DOHH2 (cell line): ENCODE measurements at regions not wholly inside any gene's neighbourhood (a gene's known extent, or its start where the extent isn't known, plus 50 kb on each side); places are given as distances from the start of the nearest gene placed in this dataset.

Experiments used
- H3F3A ChIP-seq: fragments of 200-600 bp; sonication (generic), shearing (Covaris generic); 2 replicates; pipeline ENCODE4 v1.6.0; 2016; ENCODE audit warnings: antibody characterized with exemption, mild to moderate bottlenecking; ENCODE audit not compliant: control insufficient read depth, insufficient read depth
- H3K27ac ChIP-seq: fragments of 200-600 bp; sonication (generic); 2 replicates; pipeline ENCODE4 v1.5.1; 2014; ENCODE audit warnings: low read depth, mild to moderate bottlenecking, low read length, moderate library complexity
- H3K27me3 ChIP-seq: fragments of 200-600 bp; sonication (generic); 2 replicates; pipeline ENCODE4 v1.6.1; 2014; ENCODE audit warnings: mild to moderate bottlenecking, low read length, mixed read lengths; ENCODE audit not compliant: control insufficient read depth
- H3K36me3 ChIP-seq: fragments of 200-600 bp; sonication (generic); 2 replicates; pipeline ENCODE4 v1.6.1; 2014; ENCODE audit warnings: mild to moderate bottlenecking, low read length, moderate library complexity, mixed read lengths; ENCODE audit not compliant: control insufficient read depth
- H3K4me1 ChIP-seq: fragments of 200-600 bp; sonication (generic); 2 replicates; pipeline ENCODE4 v1.6.1; 2014; ENCODE audit warnings: mild to moderate bottlenecking, low read length, mixed read lengths; ENCODE audit not compliant: control insufficient read depth
- H3K4me2 ChIP-seq: fragments of 200-600 bp; sonication (generic); 2 replicates; pipeline ENCODE4 v1.6.0; 2014; ENCODE audit warnings: mild to moderate bottlenecking, low read length, moderate library complexity
- H3K4me3 ChIP-seq: fragments of 200-600 bp; sonication (generic); 2 replicates; pipeline ENCODE4 v1.5.1; 2014; ENCODE audit warnings: mild to moderate bottlenecking, low read length, mixed read lengths
- H3K79me2 ChIP-seq: fragments of 200-600 bp; sonication (generic); 2 replicates; pipeline ENCODE4 v1.6.1; 2014; ENCODE audit warnings: mild to moderate bottlenecking, low read length, mixed read lengths; ENCODE audit not compliant: control insufficient read depth
- H3K9me2 ChIP-seq: fragments of 200-600 bp; sonication (generic); replicated peaks from 2 replicates; pipeline ENCODE4 v1.6.1; 2014; ENCODE audit warnings: mild to moderate bottlenecking, low read length, mixed read lengths; ENCODE audit not compliant: control insufficient read depth
- H3K9me3 ChIP-seq: fragments of 200-600 bp; sonication (generic); 2 replicates; pipeline ENCODE4 v1.6.1; 2014; ENCODE audit warnings: antibody characterized with exemption, low read length, mixed read lengths; ENCODE audit not compliant: control insufficient read depth, insufficient read depth
- H4K20me1 ChIP-seq: fragments of 200-600 bp; sonication (generic); 2 replicates; pipeline ENCODE4 v1.6.0; 2014; ENCODE audit warnings: low read depth, mild to moderate bottlenecking, antibody characterized with exemption, low read length, moderate library complexity; ENCODE audit not compliant: control insufficient read depth, insufficient read depth
- CTCF ChIP-seq: fragments of 200-600 bp; sonication (generic); IDR thresholded peaks from one replicate; pipeline ENCODE4 v1.5.1; 2014; ENCODE audit warnings: antibody characterized with exemption, mild to moderate bottlenecking, low read depth, low read length; ENCODE audit not compliant: poor library complexity, severe bottlenecking
- EZH2phosphoT487 ChIP-seq: fragments of 200-600 bp; sonication (generic); IDR thresholded peaks from 2 replicates; pipeline ENCODE4 v1.6.1; 2017; ENCODE audit warnings: borderline replicate concordance, mild to moderate bottlenecking, antibody characterized with exemption, low read length, moderate library complexity, mixed read lengths

GRCh38 chr6:156109713-156110112 is 654.1 kb upstream of the NOX3 start:
- Histone ChIP-seq H4K20me1 (no peaks in the 10 kb centered on the region), H3K27me3 (no peaks in the 10 kb centered on the region), H3K4me2 (no peak overlapping the region), H3K9me3 (no peaks in the 10 kb centered on the region), H3F3A (no peaks in the 10 kb centered on the region), H3K27ac (no peak overlapping the region), H3K4me3 (no peak overlapping the region), H3K36me3 (no peaks in the 10 kb centered on the region), H3K79me2 (no peaks in the 10 kb centered on the region), H3K4me1 (no peaks in the 10 kb centered on the region), H3K9me2 (no peaks in the 10 kb centered on the region)
- TF ChIP-seq CTCF = no peak
- TF ChIP-seq EZH2phosphoT487 = no peak

GRCh38 chr6:156107624-156108101 is 652.0 kb upstream of the NOX3 start:
- Histone ChIP-seq H4K20me1 (no peaks in the 10 kb centered on the region), H3K36me3 (no peaks in the 10 kb centered on the region), H3K4me3 (no peak overlapping the region), H3K27ac (no peak overlapping the region), H3F3A (no peaks in the 10 kb centered on the region), H3K4me1 (no peaks in the 10 kb centered on the region), H3K4me2 (no peak overlapping the region), H3K27me3 (no peaks in the 10 kb centered on the region), H3K9me3 (no peaks in the 10 kb centered on the region), H3K79me2 (no peaks in the 10 kb centered on the region), H3K9me2 (no peaks in the 10 kb centered on the region)
- TF ChIP-seq CTCF (no peak), EZH2phosphoT487 (no peak)

- no peak for TF ChIP-seq EZH2phosphoT487
- TF ChIP-seq CTCF = peak; percentile 45
- Histone ChIP-seq H3K9me3 (no peaks in the 10 kb centered on the region), H3K4me2 (no peak overlapping the region), H3K9me2 (no peaks in the 10 kb centered on the region), H3K27me3 (no peaks in the 10 kb centered on the region), H3K36me3 (no peaks in the 10 kb centered on the region), H3K4me3 (no peak overlapping the region), H3K4me1 (no peaks in the 10 kb centered on the region), H4K20me1 (no peaks in the 10 kb centered on the region), H3K79me2 (no peaks in the 10 kb centered on the region), H3F3A (no peaks in the 10 kb centered on the region), H3K27ac (no peak overlapping the region)
Measured at GRCh38 chr6:156102129-156102528, 646.5 kb upstream of the NOX3 start.

- H3K27ac ChIP-seq = no peak overlapping the region
- H3K4me2 ChIP-seq = no peak overlapping the region
- H3F3A ChIP-seq = no peaks in the 10 kb centered on the region
- H3K4me1 ChIP-seq = no peaks in the 10 kb centered on the region
- no peaks in the 10 kb centered on the region for H3K36me3 ChIP-seq
- H3K27me3 ChIP-seq = no peaks in the 10 kb centered on the region
- no peaks in the 10 kb centered on the region for H3K9me3 ChIP-seq
- no peaks in the 10 kb centered on the region for H3K9me2 ChIP-seq
- H3K4me3 ChIP-seq = no peak overlapping the region
- no peaks in the 10 kb centered on the region for H3K79me2 ChIP-seq
- TF ChIP-seq EZH2phosphoT487 = no peak
- TF ChIP-seq CTCF = no peak
- no peaks in the 10 kb centered on the region for H4K20me1 ChIP-seq
Measured at GRCh38 chr6:156098839-156099238, 643.2 kb upstream of the NOX3 start.
